SK-N-SH (cell line): ENCODE measurements at regions not wholly inside any gene's neighbourhood (a gene's known extent, or its start where the extent isn't known, plus 50 kb on each side); places are given as distances from the start of the nearest gene placed in this dataset.

Source experiments
- CTCF ChIA-PET: fragments of 300-600, 350-600 bp; formaldehyde crosslinking; extraction: SDS; loops from one replicate; lab custom pipeline; 2021; lab: Yijun Ruan, JAX
- POLR2A ChIA-PET: fragments of 350-600 bp; sonication (Branson Sonifier 250); formaldehyde crosslinking; extraction: SDS; loops from one replicate; lab custom pipeline; 2020; ENCODE audit warnings: antibody characterized with exemption, inconsistent platforms; lab: Yijun Ruan, JAX
- DNase-seq: peaks from one replicate; pipeline ENCODE4 v3.0.0; 2012
- H2AFZ ChIP-seq: fragments of 200-600 bp; sonication (generic); 2 replicates; pipeline ENCODE4 v1.8.1; 2016; ENCODE audit warnings: antibody characterized with exemption, mild to moderate bottlenecking, low read depth
- H3F3A ChIP-seq: fragments of 200-600 bp; sonication (generic); replicated peaks from 2 replicates; pipeline ENCODE3; 2016; ENCODE audit warnings: antibody characterized with exemption, mild to moderate bottlenecking; ENCODE audit not compliant: insufficient read depth
- H3K27ac ChIP-seq, 2 experiments: fragments of 200-500 bp in 1 of 2; fragments of 200-600 bp in 1 of 2; sonication (Bioruptor generic) in 1 of 2; sonication (generic), shearing (Covaris generic) in 1 of 2; 2 replicates each; pipeline versions ENCODE4 v1.5.1 to v1.6.1; 2014 to 2016; ENCODE audit warnings: low read depth in 2 of 2, inconsistent platforms in 1 of 2, low read length in 1 of 2, mild to moderate bottlenecking in 1 of 2, mixed read lengths in 1 of 2
- H3K27me3 ChIP-seq: fragments of 200-600 bp; sonication (generic), shearing (Covaris generic); 2 replicates; pipeline ENCODE4 v1.6.1; 2016; ENCODE audit warnings: mixed run types; ENCODE audit not compliant: insufficient read depth
- H3K36me3 ChIP-seq, 2 experiments: fragments of 200-500 bp in 1 of 2; fragments of 200-600 bp in 1 of 2; sonication (Bioruptor generic) in 1 of 2; sonication (generic) in 1 of 2; replicated peaks in 1 of 2; 2 replicates each; pipeline versions ENCODE3 to v1.5.1; 2014 to 2016; ENCODE audit warnings: low read length in 1 of 2, mild to moderate bottlenecking in 1 of 2; ENCODE audit not compliant: insufficient read depth in 2 of 2, control insufficient read depth in 1 of 2
- H3K4me1 ChIP-seq, 2 experiments: fragments of 200-500 bp in 1 of 2; fragments of 200-600 bp in 1 of 2; sonication (Bioruptor generic) in 1 of 2; sonication (generic), shearing (Covaris generic) in 1 of 2; 2 replicates each; pipeline versions ENCODE4 v1.5.1 to v1.6.1; 2014 to 2016; ENCODE audit warnings: low read depth in 1 of 2, low read length in 1 of 2, mixed run types in 1 of 2; ENCODE audit not compliant: insufficient read depth in 2 of 2, control insufficient read depth in 1 of 2
- H3K4me2 ChIP-seq: fragments of 200-600 bp; sonication (generic), shearing (Covaris generic); 2 replicates; pipeline ENCODE4 v1.6.1; 2017; ENCODE audit warnings: mixed run types
- H3K4me3 ChIP-seq, 2 experiments: fragments of 200-500 bp in 1 of 2; fragments of 200-600 bp in 1 of 2; sonication (Bioruptor generic) in 1 of 2; sonication (generic), shearing (Covaris generic) in 1 of 2; 2 replicates each; pipeline versions ENCODE4 v1.5.1 to v1.8.1; 2014 to 2016; ENCODE audit warnings: low read depth in 2 of 2, inconsistent platforms in 1 of 2, low read length in 1 of 2, mild to moderate bottlenecking in 1 of 2, mixed read lengths in 1 of 2, moderate library complexity in 1 of 2
- H3K79me2 ChIP-seq: fragments of 200-600 bp; sonication (generic); 2 replicates; pipeline ENCODE4 v1.8.1; 2017; ENCODE audit warnings: mild to moderate bottlenecking; ENCODE audit not compliant: insufficient read depth
- H3K9ac ChIP-seq: fragments of 200-600 bp; sonication (generic); 2 replicates; pipeline ENCODE4 v1.6.1; 2017; ENCODE audit warnings: mixed run types
- H3K9me2 ChIP-seq: fragments of 200-600 bp; sonication (generic); 2 replicates; pipeline ENCODE4 v1.6.1; 2017; ENCODE audit warnings: mixed run types
- H3K9me3 ChIP-seq: fragments of 200-600 bp; sonication (generic); 2 replicates; pipeline ENCODE4 v1.6.1; 2017; ENCODE audit warnings: mixed run types, mild to moderate bottlenecking, moderate library complexity
- H4K20me1 ChIP-seq: fragments of 200-600 bp; sonication (generic); 2 replicates; pipeline ENCODE4 v1.6.1; 2017; ENCODE audit warnings: mild to moderate bottlenecking, mixed run types; ENCODE audit not compliant: insufficient read depth
- EP300 ChIP-seq, 2 experiments: IDR thresholded peaks; 2 replicates each; pipeline versions ENCODE4 v1.4.0 to v1.6.1; 2012; ENCODE audit warnings: borderline replicate concordance in 1 of 2, low read depth in 1 of 2, low read length in 1 of 2
- EZH2phosphoT487 ChIP-seq: fragments of 200-600 bp; sonication (generic); IDR thresholded peaks from 2 replicates; pipeline ENCODE4 v1.6.1; 2017; ENCODE audit warnings: low read depth, mixed run types, mild to moderate bottlenecking, antibody characterized with exemption, moderate library complexity, borderline replicate concordance
- FOXM1 ChIP-seq: IDR thresholded peaks from 2 replicates; pipeline ENCODE4 v1.4.0; 2012; ENCODE audit warnings: low read depth, mild to moderate bottlenecking
- JUND ChIP-seq: IDR thresholded peaks from 2 replicates; pipeline ENCODE4 v1.4.0; 2012
- MXI1 ChIP-seq: IDR thresholded peaks from 2 replicates; pipeline ENCODE4 v1.6.1; 2012; ENCODE audit warnings: mild to moderate bottlenecking, low read depth, low read length, improper control_type of control experiment
- NRF1 ChIP-seq: IDR thresholded peaks from 2 replicates; pipeline ENCODE4 v1.6.1; 2012; ENCODE audit warnings: low read depth, mild to moderate bottlenecking, low read length
- POLR2AphosphoS5 ChIP-seq: IDR thresholded peaks from 2 replicates; pipeline ENCODE4 v1.6.1; 2012; ENCODE audit warnings: low read depth, low read length
- SIN3A ChIP-seq: IDR thresholded peaks from 2 replicates; pipeline ENCODE4 v1.6.1; 2012; ENCODE audit warnings: low read depth, mild to moderate bottlenecking, low read length, moderate library complexity, borderline replicate concordance
- TCF12 ChIP-seq: IDR thresholded peaks from 2 replicates; pipeline ENCODE4 v1.4.0; 2012
- WGBS: methylation state at CpG from one replicate; pipeline ENCODE4 v1.1.6; 2017; ENCODE audit warnings: low lambda C conversion rate; 5-methylcytosine and 5-hydroxymethylcytosine counted together
- TF ChIP-seq, protein P1 (sequence below): IDR thresholded peaks from 2 replicates; pipeline ENCODE4; 2012
- TF ChIP-seq, protein P2 (sequence below): IDR thresholded peaks from 2 replicates; pipeline ENCODE4 v1.4.0; 2012; ENCODE audit warnings: low read depth, borderline replicate concordance

DNA sequence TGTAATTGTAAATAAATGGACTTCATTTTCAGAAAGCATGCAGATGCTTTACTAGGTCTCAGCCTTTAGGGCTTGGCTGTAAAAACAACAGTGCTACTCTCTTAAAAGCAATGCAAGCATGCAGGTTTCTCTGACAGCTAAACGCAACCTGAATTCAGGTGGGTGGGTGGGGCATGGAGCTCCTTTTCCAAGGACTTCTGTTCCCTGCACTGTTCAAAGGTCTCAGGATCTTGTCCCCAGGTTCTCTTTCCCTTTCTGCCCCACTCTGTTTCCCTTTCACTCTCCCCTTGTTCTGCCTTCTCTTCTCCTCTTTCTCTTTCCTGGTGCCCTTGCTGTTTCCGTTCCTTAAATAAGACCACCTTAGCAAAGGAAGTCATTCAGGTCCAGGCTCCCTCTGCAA lies 1527.5 kb upstream of the SLC10A2 start:
- no peaks in the 10 kb centered on the region for H3K36me3 ChIP-seq
- 68% methylated on average over 2 of the region's 2 CpGs for WGBS
- no peaks in the 10 kb centered on the region for H4K20me1 ChIP-seq
- ChIA-PET CTCF (no interaction called here), POLR2A (no interaction called here)
- no peak for DNase-seq
- H3K4me1 ChIP-seq, result peaks cover 2 to 10% of the 10 kb centered on the region in 2 experiments; a peak in 2 of 4 replicates
- H3K9me2 ChIP-seq, result no peaks in the 10 kb centered on the region
- H3K4me3 ChIP-seq, result no peak overlapping the region
- H2AFZ ChIP-seq, result no peak overlapping the region
- H3K79me2 ChIP-seq, result no peaks in the 10 kb centered on the region
- no peak overlapping the region for H3K9ac ChIP-seq
- H3K27me3 ChIP-seq, result no peaks in the 10 kb centered on the region
- TF ChIP-seq EZH2phosphoT487 (no peak), MXI1 (no peak), SIN3A (no peak), NRF1 (no peak)
- TF ChIP-seq, protein P1, sequence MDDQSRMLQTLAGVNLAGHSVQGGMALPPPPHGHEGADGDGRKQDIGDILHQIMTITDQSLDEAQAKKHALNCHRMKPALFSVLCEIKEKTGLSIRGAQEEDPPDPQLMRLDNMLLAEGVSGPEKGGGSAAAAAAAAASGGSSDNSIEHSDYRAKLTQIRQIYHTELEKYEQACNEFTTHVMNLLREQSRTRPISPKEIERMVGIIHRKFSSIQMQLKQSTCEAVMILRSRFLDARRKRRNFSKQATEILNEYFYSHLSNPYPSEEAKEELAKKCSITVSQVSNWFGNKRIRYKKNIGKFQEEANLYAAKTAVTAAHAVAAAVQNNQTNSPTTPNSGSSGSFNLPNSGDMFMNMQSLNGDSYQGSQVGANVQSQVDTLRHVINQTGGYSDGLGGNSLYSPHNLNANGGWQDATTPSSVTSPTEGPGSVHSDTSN, result no peak
- peak overlapping the region in 1 of 2 experiments; percentile 34; a peak in 1 of 4 replicates for H3K27ac ChIP-seq
- H3K4me2 ChIP-seq, result no peak overlapping the region
- H3F3A ChIP-seq, result peaks cover 10% of the 10 kb centered on the region
- no peaks in the 10 kb centered on the region for H3K9me3 ChIP-seq

DNA sequence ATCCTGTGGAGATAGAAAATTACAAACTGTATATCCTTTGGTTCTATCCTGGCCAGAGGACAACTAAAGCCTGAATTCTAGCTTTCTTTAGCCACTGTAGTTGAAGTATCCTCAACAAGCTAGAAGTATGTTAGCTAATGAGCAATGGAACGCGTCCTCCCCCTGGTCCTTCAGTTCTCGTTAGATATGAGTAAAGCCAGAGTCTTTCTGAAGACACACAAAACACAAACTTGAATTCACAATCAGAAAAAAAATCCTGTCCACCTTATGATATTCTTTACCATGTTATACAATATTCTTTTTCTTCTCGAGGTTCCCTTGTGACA lies 1527.0 kb upstream of the SLC10A2 start:
- Histone ChIP-seq H3K9me2 (no peaks in the 10 kb centered on the region), H3K9ac (no peak overlapping the region), H3K27ac (peak overlapping the region; percentile 61 to 72; a peak in 3 of 4 replicates), H2AFZ (no peak overlapping the region), H3K79me2 (no peaks in the 10 kb centered on the region), H3K27me3 (no peaks in the 10 kb centered on the region), H3K4me3 (no peak overlapping the region), H3K9me3 (no peaks in the 10 kb centered on the region), H3K4me2 (0 out of 2 replicates have a peak overlapping the region, but pooled peaks have one; percentile 18), H4K20me1 (no peaks in the 10 kb centered on the region), H3K36me3 (no peaks in the 10 kb centered on the region), H3F3A (peaks cover 10% of the 10 kb centered on the region), H3K4me1 (peaks cover 2 to 10% of the 10 kb centered on the region in 2 experiments; a peak in 2 of 4 replicates)
- ChIA-PET CTCF (no interaction called here), POLR2A (no interaction called here)
- DNase-seq, result no peak
- TF ChIP-seq TCF12 (0 out of 2 replicates have a peak, but pooled peaks have one; percentile 12), EP300 (IDR thresholded peaks at IDR 0.05; ENCODE audit: borderline replicate concordance in 1 of 2, low read depth in 1 of 2, low read length in 1 of 2) (no peak)
- 67% methylated on average over 4 of the region's 4 CpGs for WGBS

DNA sequence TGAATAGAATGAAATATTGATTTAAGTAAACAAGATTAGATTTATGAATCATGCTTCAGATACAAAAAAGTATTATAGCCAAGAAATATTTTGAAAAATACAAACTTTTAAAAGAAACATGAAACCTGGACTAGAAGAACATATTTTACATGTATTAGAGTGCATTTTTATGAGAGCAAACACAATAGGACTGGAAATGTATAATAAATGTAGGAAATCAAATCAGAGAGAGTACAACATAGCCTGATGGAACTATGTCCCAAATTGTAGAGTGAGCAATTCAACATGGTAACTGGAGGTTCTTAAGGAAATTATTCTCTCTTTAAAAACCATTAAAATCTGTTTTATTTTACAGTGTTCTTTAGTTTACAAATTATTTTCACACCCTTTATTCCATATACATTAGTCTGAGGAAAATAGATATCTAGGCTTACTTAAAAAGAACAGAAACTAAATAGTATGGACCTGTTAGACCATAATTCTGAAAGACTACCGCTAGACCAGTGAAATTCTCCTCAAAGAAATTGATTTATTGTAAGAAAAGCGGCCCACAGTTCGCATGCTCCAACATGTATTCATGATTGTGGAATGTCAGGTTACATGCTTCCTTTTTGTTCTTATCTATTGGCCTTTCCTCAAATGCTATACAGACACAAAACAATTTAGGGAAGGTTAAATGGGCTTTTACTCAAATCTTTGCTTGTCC lies 1526.5 kb upstream of the SLC10A2 start:
- 71% methylated on average over 3 of the region's 3 CpGs for WGBS
- Histone ChIP-seq H3K79me2 (no peaks in the 10 kb centered on the region), H3K4me3 (no peak overlapping the region), H3K9me2 (no peaks in the 10 kb centered on the region), H2AFZ (no peak overlapping the region), H3F3A (peaks cover 10% of the 10 kb centered on the region), H3K4me1 (peaks cover 2 to 10% of the 10 kb centered on the region in 2 experiments; a peak in 2 of 4 replicates), H3K36me3 (no peaks in the 10 kb centered on the region), H4K20me1 (no peaks in the 10 kb centered on the region), H3K9me3 (no peaks in the 10 kb centered on the region), H3K4me2 (0 out of 2 replicates have a peak overlapping the region, but pooled peaks have one; percentile 18), H3K27ac (peak overlapping the region; percentile 61 to 72; a peak in 3 of 4 replicates), H3K27me3 (no peaks in the 10 kb centered on the region), H3K9ac (no peak overlapping the region)
- POLR2A ChIA-PET, result no interaction called here
- CTCF ChIA-PET, result no interaction called here
- no peak for DNase-seq
- TF ChIP-seq NRF1 (no peak), JUND (no peak), FOXM1 (no peak), POLR2AphosphoS5 (no peak), TCF12 (0 out of 2 replicates have a peak, but pooled peaks have one; percentile 1)
- TF ChIP-seq, protein P2, sequence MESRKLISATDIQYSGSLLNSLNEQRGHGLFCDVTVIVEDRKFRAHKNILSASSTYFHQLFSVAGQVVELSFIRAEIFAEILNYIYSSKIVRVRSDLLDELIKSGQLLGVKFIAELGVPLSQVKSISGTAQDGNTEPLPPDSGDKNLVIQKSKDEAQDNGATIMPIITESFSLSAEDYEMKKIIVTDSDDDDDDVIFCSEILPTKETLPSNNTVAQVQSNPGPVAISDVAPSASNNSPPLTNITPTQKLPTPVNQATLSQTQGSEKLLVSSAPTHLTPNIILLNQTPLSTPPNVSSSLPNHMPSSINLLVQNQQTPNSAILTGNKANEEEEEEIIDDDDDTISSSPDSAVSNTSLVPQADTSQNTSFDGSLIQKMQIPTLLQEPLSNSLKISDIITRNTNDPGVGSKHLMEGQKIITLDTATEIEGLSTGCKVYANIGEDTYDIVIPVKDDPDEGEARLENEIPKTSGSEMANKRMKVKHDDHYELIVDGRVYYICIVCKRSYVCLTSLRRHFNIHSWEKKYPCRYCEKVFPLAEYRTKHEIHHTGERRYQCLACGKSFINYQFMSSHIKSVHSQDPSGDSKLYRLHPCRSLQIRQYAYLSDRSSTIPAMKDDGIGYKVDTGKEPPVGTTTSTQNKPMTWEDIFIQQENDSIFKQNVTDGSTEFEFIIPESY, result no peak
